GM12878 (cell line): ENCODE measurements at regions not wholly inside any gene's neighbourhood (a gene's known extent, or its start where the extent isn't known, plus 50 kb on each side); places are given as distances from the start of the nearest gene placed in this dataset.
A peak's percentile ranks its signal among the peaks of the same experiment; 100 is the strongest.

Experiments
- ATAC-seq: fragments of 200-7000 bp; cut with Tn5 transposase; 3 replicates; pipeline ENCODE4 v1.9.1; 2020; ENCODE audit warnings: mild to moderate bottlenecking, moderate library complexity
- BruUV-seq: library from RNA; stranded (reverse); fragments of 400-500 nt; replicated peaks from 2 replicates; lab custom pipeline; 2021; lab: Mats Ljungman, UMichigan
- CTCF ChIA-PET: fragments of 300-600 bp; sonication (Branson Sonifier 250); formaldehyde crosslinking; extraction: SDS; loops from one replicate; lab custom pipeline; 2021; ENCODE audit warnings: inconsistent platforms; lab: Yijun Ruan, JAX
- POLR2A ChIA-PET: fragments of 350-600 bp; formaldehyde crosslinking; extraction: SDS; loops from one replicate; lab custom pipeline; 2021; ENCODE audit warnings: inconsistent platforms; lab: Charles Lee
- RAD21 ChIA-PET: fragments of 300-600 bp; sonication (Branson Sonifier 250); formaldehyde crosslinking; loops from one replicate; lab custom pipeline; 2023; ENCODE audit warnings: antibody characterized with exemption; ENCODE audit not compliant: unreplicated experiment; lab: Charles Lee
- SMC1A ChIA-PET: fragments of 300-600 bp; sonication (Branson Sonifier 250); formaldehyde crosslinking; loops from one replicate; lab custom pipeline; 2023; ENCODE audit not compliant: unreplicated experiment, uncharacterized antibody; lab: Charles Lee
- DNase-seq: peaks from one replicate; pipeline ENCODE4 v3.0.0-alpha.2; 2011; ENCODE audit warnings: low read depth, low spot score
- FAIRE-seq: peaks from 3 replicates; lab custom pipeline; 2011; peaks lifted over from hg19 to GRCh38; lab: Jason Lieb, UNC
- H2AFZ ChIP-seq: 2 replicates; pipeline ENCODE4 v1.6.0; 2011; ENCODE audit warnings: low read depth, low read length, control low read depth; ENCODE audit not compliant: control insufficient read depth
- H3K27ac ChIP-seq: 2 replicates; pipeline ENCODE4 v1.5.1; 2011; ENCODE audit warnings: control low read depth; ENCODE audit not compliant: control insufficient read depth, insufficient read depth
- H3K27me3 ChIP-seq, 2 experiments: replicated peaks in 1 of 2; 2 replicates each; pipeline versions ENCODE4 v1.6.0 to v1.6.1; 2011; ENCODE audit warnings: low read length in 1 of 2; ENCODE audit not compliant: control insufficient read depth in 2 of 2, insufficient read depth in 2 of 2
- H3K36me3 ChIP-seq, 2 experiments: 2 replicates each; pipeline ENCODE4 v1.5.1; 2011; ENCODE audit warnings: low read length in 1 of 2; ENCODE audit not compliant: control insufficient read depth in 2 of 2, insufficient read depth in 2 of 2
- H3K4me1 ChIP-seq: 2 replicates; pipeline ENCODE4 v1.6.1; 2011; ENCODE audit warnings: mild to moderate bottlenecking, low read length, moderate library complexity, mixed read lengths; ENCODE audit not compliant: control insufficient read depth, insufficient read depth
- H3K4me2 ChIP-seq: 2 replicates; pipeline ENCODE4 v1.6.0; 2011; ENCODE audit warnings: control low read depth; ENCODE audit not compliant: control insufficient read depth, insufficient read depth
- H3K4me3 ChIP-seq: fragments of 200-600 bp; sonication (generic); 2 replicates; pipeline ENCODE4 v1.5.1; 2016
- H3K79me2 ChIP-seq: 2 replicates; pipeline ENCODE4 v1.6.0; 2011; ENCODE audit warnings: low read length; ENCODE audit not compliant: control insufficient read depth, insufficient read depth
- H3K9ac ChIP-seq: 2 replicates; pipeline ENCODE4 v1.8.0; 2011; ENCODE audit warnings: low read length, control low read depth, mixed read lengths; ENCODE audit not compliant: control insufficient read depth, insufficient read depth
- H3K9me3 ChIP-seq: replicated peaks from 3 replicates; pipeline ENCODE4 v1.5.1; 2011; ENCODE audit warnings: mild to moderate bottlenecking, low read length; ENCODE audit not compliant: control insufficient read depth, insufficient read depth
- H4K20me1 ChIP-seq: 2 replicates; pipeline ENCODE4 v1.6.0; 2011; ENCODE audit not compliant: control insufficient read depth, insufficient read depth
- SKIL ChIP-seq: fragments of 450-650 bp; IDR thresholded peaks from 2 replicates; pipeline ENCODE4 v1.6.1; 2017; ENCODE audit warnings: mild to moderate bottlenecking, low read depth, inconsistent platforms; ENCODE audit not compliant: poor library complexity, severe bottlenecking
- TCF12 ChIP-seq: IDR thresholded peaks from 2 replicates; pipeline ENCODE4 v1.6.1; 2011; ENCODE audit warnings: low read depth, mild to moderate bottlenecking, low read length
- TCF3 ChIP-seq: IDR thresholded peaks from 2 replicates; pipeline ENCODE4 v1.6.1; 2012; ENCODE audit warnings: low read depth, mild to moderate bottlenecking, low read length, borderline replicate concordance; ENCODE audit not compliant: insufficient read depth
- WGBS: methylation state at CpG from one replicate; pipeline ENCODE4 v1.1.6; 2016; ENCODE audit warnings: low lambda C conversion rate; ENCODE audit not compliant: insufficient replicate concordance, insufficient coverage; ENCODE audit errors: missing lambda C conversion rate; 5-methylcytosine and 5-hydroxymethylcytosine counted together
- in situ Hi-C: fragments of 300-500 bp; cut with MboI; formaldehyde crosslinking; loops from 9 replicates; pipeline ENCODE4 v1.14.3; 2018; ENCODE audit warnings: mixed read lengths
- intact Hi-C: fragments of 100-400 bp; cut with micrococcal nuclease; formaldehyde crosslinking; loops from one replicate; pipeline ENCODE4 v1.14.2; 2022; ENCODE audit not compliant: unreplicated experiment

- no peak for DNase-seq
- peak; percentile 4; the same call in 2 of the 3 replicates for ATAC-seq
- no TSS peak for BruUV-seq
Measured at GRCh38 chr7:106177738-106178592, 65.9 kb upstream of the SYPL1 start.

More at GRCh38 chr7:106177738-106178592, 65.9 kb upstream of the SYPL1 start:
- ChIA-PET RAD21 (interaction anchor here (0.6 to 6.1 kb wide), 34 partner anchors 10 to 608 kb away, joined by 3 to 311 read pairs (median 8); partner anchors contain the start of gene NAMPT), CTCF (interaction anchor here (0.6 to 14.5 kb wide), 60 partner anchors 9 to 602 kb away, joined by 3 to 530 read pairs (median 4); partner anchors contain the start of gene NAMPT), POLR2A (interaction anchor here (0.6 to 2.8 kb wide), 4 partner anchors 108 to 769 kb away, joined by 3 to 15 read pairs (median 3); no protein-coding TSS in a partner anchor), SMC1A (interaction anchor here (0.7 to 17.7 kb wide), 42 partner anchors 11 to 972 kb away, joined by 3 to 390 read pairs (median 6); partner anchors contain the start of gene NAMPT)
- intact Hi-C loops: loop anchor here (2.0 to 10.0 kb wide), 5 partner anchors 169 to 977 kb away; partner anchors contain the start of gene CCDC71L
- Histone ChIP-seq H2AFZ (no peak overlapping the region), H3K4me3 (no peak overlapping the region), H3K27me3 (no peaks in the 10 kb centered on the region), H3K9me3 (no peaks in the 10 kb centered on the region), H4K20me1 (no peaks in the 10 kb centered on the region), H3K4me1 (peaks cover 12% of the 10 kb centered on the region), H3K4me2 (no peak overlapping the region), H3K36me3 (no peaks in the 10 kb centered on the region)
- WGBS: 58% methylated on average over 11 of the region's 11 CpGs
- no peak for FAIRE-seq
- in situ Hi-C loops: loop anchor here (5.0 kb wide), 3 partner anchors 284 to 554 kb away; no protein-coding TSS in a partner anchor
- 0 out of 2 replicates have a peak, but pooled peaks have one; percentile 20 for TF ChIP-seq TCF3
- no peak for TF ChIP-seq SKIL
- TF ChIP-seq TCF12: peak; percentile 45; the same call in 1 of the 2 replicates
- TF ChIP-seq, all 136 proteins: peak for 2
- no peak overlapping the region for H3K9ac ChIP-seq
- no peaks in the 10 kb centered on the region for H3K79me2 ChIP-seq
- no peak overlapping the region for H3K27ac ChIP-seq
